HCT116 (cell line): ENCODE measurements at regions not wholly inside any gene's neighbourhood (a gene's known extent, or its start where the extent isn't known, plus 50 kb on each side); places are given as distances from the start of the nearest gene placed in this dataset.

ENCODE experiments used
- ATAC-seq: fragments of 200-7000 bp; cut with Tn5 transposase; 2 replicates; pipeline ENCODE4 v1.9.1; 2020; ENCODE audit warnings: mild to moderate bottlenecking, moderate library complexity
- BruUV-seq: library from RNA; stranded (reverse); fragments of 400-500 nt; replicated peaks from 2 replicates; lab custom pipeline; 2021; lab: Mats Ljungman, UMichigan
- CTCF ChIA-PET: fragments of 300-600 bp; sonication (Branson Sonifier 250); formaldehyde crosslinking; loops from one replicate; lab custom pipeline; 2021; ENCODE audit warnings: antibody characterized with exemption; lab: Charles Lee
- POLR2A ChIA-PET: fragments of 300-600, 350-600 bp; sonication (Branson Sonifier 250); formaldehyde crosslinking; loops from one replicate; lab custom pipeline; 2021; ENCODE audit warnings: antibody characterized with exemption; lab: Charles Lee
- RAD21 ChIA-PET, 2 experiments: fragments of 300-600 bp; sonication (Branson Sonifier 250); formaldehyde crosslinking; loops; one replicate each; lab custom pipeline; 2023; ENCODE audit warnings: low total read pairs in 2 of 2; ENCODE audit not compliant: uncharacterized antibody in 2 of 2, unreplicated experiment in 2 of 2, low non-redundant PET in 1 of 2; lab: Charles Lee
- DNase-seq: peaks from one replicate; pipeline ENCODE4 v3.0.0-alpha.2; 2010; ENCODE audit warnings: low read depth, low spot score
- H2AFZ ChIP-seq: fragments of 200-600 bp; shearing (Covaris generic), sonication (generic); 2 replicates; pipeline ENCODE4 v1.6.1; 2017; ENCODE audit warnings: low read depth, mixed run types, mixed read lengths, antibody characterized with exemption, low read length; ENCODE audit not compliant: poor library complexity, severe bottlenecking
- H3K27ac ChIP-seq: 2 replicates; pipeline ENCODE4 v1.5.1; 2012; ENCODE audit warnings: low read depth, low read length
- H3K27me3 ChIP-seq: fragments of 200-600 bp; sonication (generic); 2 replicates; pipeline ENCODE4 v1.6.1; 2016; ENCODE audit warnings: mixed run types, low read length, mixed read lengths; ENCODE audit not compliant: insufficient read depth
- H3K36me3 ChIP-seq, 2 experiments: fragments of 200-500 bp in 1 of 2; fragments of 200-600 bp in 1 of 2; sonication (Bioruptor generic) in 1 of 2; sonication (generic) in 1 of 2; 2 replicates each; pipeline versions ENCODE4 v1.5.1 to v1.6.1; 2014 to 2016; ENCODE audit warnings: low read length in 2 of 2, inconsistent platforms in 1 of 2, mixed read lengths in 1 of 2, mixed run types in 1 of 2; ENCODE audit not compliant: insufficient read depth in 2 of 2, control insufficient read depth in 1 of 2
- H3K4me1 ChIP-seq, 2 experiments: fragments of 200-600 bp in 1 of 2; sonication (generic) in 1 of 2; 2 replicates each; pipeline versions ENCODE4 v1.5.1 to v1.6.1; 2012 to 2017; ENCODE audit warnings: low read length in 2 of 2, inconsistent platforms in 1 of 2, mild to moderate bottlenecking in 1 of 2, mixed read lengths in 1 of 2, mixed run types in 1 of 2, moderate library complexity in 1 of 2; ENCODE audit not compliant: insufficient read depth in 2 of 2, control insufficient read depth in 1 of 2
- H3K4me2 ChIP-seq: fragments of 200-600 bp; sonication (generic); 2 replicates; pipeline ENCODE4 v1.6.1; 2017; ENCODE audit warnings: mixed run types, low read length, mixed read lengths
- H3K4me3 ChIP-seq, 2 experiments: fragments of 200-600 bp in 1 of 2; sonication (generic) in 1 of 2; replicated peaks in 1 of 2; 2 replicates each; pipeline ENCODE4 v1.5.1; 2011 to 2016; ENCODE audit warnings: low read length in 2 of 2, control low read depth in 1 of 2, low read depth in 1 of 2, mild to moderate bottlenecking in 1 of 2, mixed read lengths in 1 of 2, mixed run types in 1 of 2
- H3K79me2 ChIP-seq: fragments of 200-600 bp; sonication (generic); 2 replicates; pipeline ENCODE4 v1.6.1; 2017; ENCODE audit warnings: mild to moderate bottlenecking, mixed run types, low read length, moderate library complexity, mixed read lengths; ENCODE audit not compliant: insufficient read depth
- H3K9ac ChIP-seq: fragments of 200-600 bp; sonication (generic); 2 replicates; pipeline ENCODE4 v1.6.1; 2016; ENCODE audit warnings: low read length, mixed read lengths
- H3K9me2 ChIP-seq: fragments of 200-600 bp; sonication (generic), shearing (Covaris generic); 2 replicates; pipeline ENCODE4 v1.6.1; 2017; ENCODE audit warnings: mixed run types, mild to moderate bottlenecking, moderate library complexity; ENCODE audit not compliant: insufficient read depth
- H3K9me3 ChIP-seq, 2 experiments: fragments of 200-500 bp in 1 of 2; fragments of 200-600 bp in 1 of 2; sonication (Bioruptor generic) in 1 of 2; sonication (generic) in 1 of 2; 2 replicates each; pipeline ENCODE4 v1.6.1; 2014 to 2017; ENCODE audit warnings: low read length in 2 of 2, mixed read lengths in 2 of 2, inconsistent platforms in 1 of 2, low read depth in 1 of 2, mild to moderate bottlenecking in 1 of 2, mixed run types in 1 of 2, moderate library complexity in 1 of 2; ENCODE audit not compliant: control insufficient read depth in 1 of 2, insufficient read depth in 1 of 2
- H4K20me1 ChIP-seq: fragments of 200-600 bp; sonication (generic), shearing (Covaris generic); 2 replicates; pipeline ENCODE4 v1.6.1; 2017; ENCODE audit warnings: mixed run types, mild to moderate bottlenecking, moderate library complexity; ENCODE audit not compliant: insufficient read depth
- CBX3 ChIP-seq: IDR thresholded peaks from 2 replicates; pipeline ENCODE4 v1.6.1; 2012; ENCODE audit warnings: low read depth
- CEBPB ChIP-seq: IDR thresholded peaks from 2 replicates; pipeline ENCODE4 v1.6.1; 2012; ENCODE audit warnings: low read depth
- EGR1 ChIP-seq: IDR thresholded peaks from 2 replicates; pipeline ENCODE4 v1.6.1; 2012; ENCODE audit warnings: low read depth
- ELF1 ChIP-seq: IDR thresholded peaks from 2 replicates; pipeline ENCODE4 v1.6.1; 2012; ENCODE audit warnings: low read depth, borderline replicate concordance
- EZH2 ChIP-seq: fragments of 200-600 bp; sonication (generic); IDR thresholded peaks from 2 replicates; pipeline ENCODE4 v1.6.1; 2017; ENCODE audit warnings: antibody characterized with exemption, mixed run types
- EZH2phosphoT487 ChIP-seq: fragments of 200-600 bp; IDR thresholded peaks from 2 replicates; pipeline ENCODE4 v1.6.1; 2018; ENCODE audit warnings: antibody characterized with exemption, borderline replicate concordance
- JUND ChIP-seq: IDR thresholded peaks from 2 replicates; pipeline ENCODE4 v1.6.1; 2012
- POLR2AphosphoS5 ChIP-seq: IDR thresholded peaks from 2 replicates; pipeline ENCODE4 v1.6.1; 2011; ENCODE audit warnings: mild to moderate bottlenecking, low read depth, low read length, moderate library complexity
- SRF ChIP-seq: IDR thresholded peaks from 2 replicates; pipeline ENCODE4 v1.6.1; 2012; ENCODE audit warnings: low read depth
- ZFX ChIP-seq: fragments of 450-650 bp; IDR thresholded peaks from 2 replicates; pipeline ENCODE4 v1.6.1; 2017
- ZNF274 ChIP-seq: fragments of 200-500 bp; sonication (Bioruptor generic); IDR thresholded peaks from 2 replicates; pipeline ENCODE4 v1.6.1; 2014; ENCODE audit warnings: mild to moderate bottlenecking, low read depth, low read length, inconsistent platforms
- intact Hi-C: fragments of 100-400 bp; cut with micrococcal nuclease; formaldehyde crosslinking; loops from 2 replicates; pipeline ENCODE4 v1.10.0; 2022
- TF ChIP-seq, protein P1 (sequence below), 3 experiments: fragments of 200-600 bp in 1 of 3; sonication (generic) in 1 of 3; IDR thresholded peaks in 2 of 3; conservative IDR thresholded peaks in 1 of 3; 2 replicates each; pipeline ENCODE4 v1.5.1; 2012 to 2017; ENCODE audit warnings: low read depth in 2 of 3, low read length in 2 of 3, antibody characterized with exemption in 1 of 3, borderline replicate concordance in 1 of 3, control low read depth in 1 of 3, mild to moderate bottlenecking in 1 of 3, mixed read lengths in 1 of 3, mixed run types in 1 of 3, moderate library complexity in 1 of 3; ENCODE audit not compliant: insufficient read depth in 1 of 3

DNA sequence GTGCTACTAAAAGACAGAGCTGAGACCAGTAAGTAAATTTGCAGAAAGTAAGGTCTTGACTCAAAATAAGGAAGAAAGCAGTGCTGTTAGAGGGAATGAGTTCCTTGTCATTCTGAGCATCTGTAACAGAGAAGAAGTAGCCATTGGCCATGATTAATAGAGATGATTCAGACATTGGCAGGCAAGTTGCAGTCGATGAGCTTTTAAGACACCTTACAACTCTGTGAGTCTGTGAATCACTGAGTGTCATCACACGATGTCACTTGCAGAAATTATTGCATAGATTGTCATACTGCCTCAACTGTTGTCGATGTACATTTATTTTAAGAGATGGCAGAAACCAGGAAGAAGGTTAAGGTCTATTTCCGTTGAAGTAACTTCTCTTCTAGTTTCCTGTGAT is 201.1 kb upstream of the CDH13 start:
- Histone ChIP-seq H3K4me2 (no peak overlapping the region), H3K4me3 (no peak overlapping the region), H3K27ac (no peak overlapping the region), H3K36me3 (no peaks in the 10 kb centered on the region), H3K9me2 (no peaks in the 10 kb centered on the region), H3K4me1 (no peaks in the 10 kb centered on the region), H4K20me1 (0 out of 2 replicates have a peak, but pooled peaks cover 4% of the 10 kb centered on the region), H3K9ac (no peak overlapping the region), H2AFZ (no peak overlapping the region), H3K27me3 (peaks cover 35% of the 10 kb centered on the region), H3K79me2 (no peaks in the 10 kb centered on the region), H3K9me3 (no peaks in the 10 kb centered on the region)
- no TSS peak for BruUV-seq
- intact Hi-C loops = no loop called here
- ATAC-seq (no peak), DNase-seq (no peak)
- no peak for TF ChIP-seq SRF
- TF ChIP-seq ZFX = no peak
- TF ChIP-seq ZNF274 = no peak
- no peak for TF ChIP-seq JUND
- no peak for TF ChIP-seq ELF1
- no peak for TF ChIP-seq CEBPB
- TF ChIP-seq, protein P1, sequence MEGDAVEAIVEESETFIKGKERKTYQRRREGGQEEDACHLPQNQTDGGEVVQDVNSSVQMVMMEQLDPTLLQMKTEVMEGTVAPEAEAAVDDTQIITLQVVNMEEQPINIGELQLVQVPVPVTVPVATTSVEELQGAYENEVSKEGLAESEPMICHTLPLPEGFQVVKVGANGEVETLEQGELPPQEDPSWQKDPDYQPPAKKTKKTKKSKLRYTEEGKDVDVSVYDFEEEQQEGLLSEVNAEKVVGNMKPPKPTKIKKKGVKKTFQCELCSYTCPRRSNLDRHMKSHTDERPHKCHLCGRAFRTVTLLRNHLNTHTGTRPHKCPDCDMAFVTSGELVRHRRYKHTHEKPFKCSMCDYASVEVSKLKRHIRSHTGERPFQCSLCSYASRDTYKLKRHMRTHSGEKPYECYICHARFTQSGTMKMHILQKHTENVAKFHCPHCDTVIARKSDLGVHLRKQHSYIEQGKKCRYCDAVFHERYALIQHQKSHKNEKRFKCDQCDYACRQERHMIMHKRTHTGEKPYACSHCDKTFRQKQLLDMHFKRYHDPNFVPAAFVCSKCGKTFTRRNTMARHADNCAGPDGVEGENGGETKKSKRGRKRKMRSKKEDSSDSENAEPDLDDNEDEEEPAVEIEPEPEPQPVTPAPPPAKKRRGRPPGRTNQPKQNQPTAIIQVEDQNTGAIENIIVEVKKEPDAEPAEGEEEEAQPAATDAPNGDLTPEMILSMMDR (IDR thresholded peaks at IDR 0.05 in 2 of 3, conservative IDR thresholded peaks at IDR 0.05 in 1 of 3; ENCODE audit: borderline replicate concordance in 1 of 3, insufficient read depth in 1 of 3, low read depth in 2 of 3, low read length in 2 of 3) = no peak
- TF ChIP-seq EZH2 = no peak
- TF ChIP-seq EGR1 = no peak
- TF ChIP-seq POLR2AphosphoS5 = no peak
- TF ChIP-seq CBX3 = no peak
- TF ChIP-seq EZH2phosphoT487 = no peak
- CTCF ChIA-PET = no interaction called here
- RAD21 ChIA-PET = no interaction called here
- POLR2A ChIA-PET = no interaction called here
